GM12878 (cell line): ENCODE measurements at regions not wholly inside any gene's neighbourhood (a gene's known extent, or its start where the extent isn't known, plus 50 kb on each side); places are given as distances from the start of the nearest gene placed in this dataset.

Source experiments
- ATAC-seq: fragments of 200-7000 bp; cut with Tn5 transposase; 3 replicates; pipeline ENCODE4 v1.9.1; 2020; ENCODE audit warnings: mild to moderate bottlenecking, moderate library complexity
- BruUV-seq: library from RNA; stranded (reverse); fragments of 400-500 nt; replicated peaks from 2 replicates; lab custom pipeline; 2021; lab: Mats Ljungman, UMichigan
- CTCF ChIA-PET: fragments of 300-600 bp; sonication (Branson Sonifier 250); formaldehyde crosslinking; extraction: SDS; loops from one replicate; lab custom pipeline; 2021; ENCODE audit warnings: inconsistent platforms; lab: Yijun Ruan, JAX
- POLR2A ChIA-PET: fragments of 350-600 bp; formaldehyde crosslinking; extraction: SDS; loops from one replicate; lab custom pipeline; 2021; ENCODE audit warnings: inconsistent platforms; lab: Charles Lee
- RAD21 ChIA-PET: fragments of 300-600 bp; sonication (Branson Sonifier 250); formaldehyde crosslinking; loops from one replicate; lab custom pipeline; 2023; ENCODE audit warnings: antibody characterized with exemption; ENCODE audit not compliant: unreplicated experiment; lab: Charles Lee
- SMC1A ChIA-PET: fragments of 300-600 bp; sonication (Branson Sonifier 250); formaldehyde crosslinking; loops from one replicate; lab custom pipeline; 2023; ENCODE audit not compliant: unreplicated experiment, uncharacterized antibody; lab: Charles Lee
- DNase-seq: peaks from one replicate; pipeline ENCODE4 v3.0.0-alpha.2; 2011; ENCODE audit warnings: low read depth, low spot score
- FAIRE-seq: peaks from 3 replicates; lab custom pipeline; 2011; peaks lifted over from hg19 to GRCh38; lab: Jason Lieb, UNC
- H2AFZ ChIP-seq: 2 replicates; pipeline ENCODE4 v1.6.0; 2011; ENCODE audit warnings: low read depth, low read length, control low read depth; ENCODE audit not compliant: control insufficient read depth
- H3K27ac ChIP-seq: 2 replicates; pipeline ENCODE4 v1.5.1; 2011; ENCODE audit warnings: control low read depth; ENCODE audit not compliant: control insufficient read depth, insufficient read depth
- H3K27me3 ChIP-seq, 2 experiments: replicated peaks in 1 of 2; 2 replicates each; pipeline versions ENCODE4 v1.6.0 to v1.6.1; 2011; ENCODE audit warnings: low read length in 1 of 2; ENCODE audit not compliant: control insufficient read depth in 2 of 2, insufficient read depth in 2 of 2
- H3K36me3 ChIP-seq, 2 experiments: 2 replicates each; pipeline ENCODE4 v1.5.1; 2011; ENCODE audit warnings: low read length in 1 of 2; ENCODE audit not compliant: control insufficient read depth in 2 of 2, insufficient read depth in 2 of 2
- H3K4me1 ChIP-seq: 2 replicates; pipeline ENCODE4 v1.6.1; 2011; ENCODE audit warnings: mild to moderate bottlenecking, low read length, moderate library complexity, mixed read lengths; ENCODE audit not compliant: control insufficient read depth, insufficient read depth
- H3K4me2 ChIP-seq: 2 replicates; pipeline ENCODE4 v1.6.0; 2011; ENCODE audit warnings: control low read depth; ENCODE audit not compliant: control insufficient read depth, insufficient read depth
- H3K4me3 ChIP-seq: fragments of 200-600 bp; sonication (generic); 2 replicates; pipeline ENCODE4 v1.5.1; 2016
- H3K79me2 ChIP-seq: 2 replicates; pipeline ENCODE4 v1.6.0; 2011; ENCODE audit warnings: low read length; ENCODE audit not compliant: control insufficient read depth, insufficient read depth
- H3K9ac ChIP-seq: 2 replicates; pipeline ENCODE4 v1.8.0; 2011; ENCODE audit warnings: low read length, control low read depth, mixed read lengths; ENCODE audit not compliant: control insufficient read depth, insufficient read depth
- H3K9me3 ChIP-seq: replicated peaks from 3 replicates; pipeline ENCODE4 v1.5.1; 2011; ENCODE audit warnings: mild to moderate bottlenecking, low read length; ENCODE audit not compliant: control insufficient read depth, insufficient read depth
- H4K20me1 ChIP-seq: 2 replicates; pipeline ENCODE4 v1.6.0; 2011; ENCODE audit not compliant: control insufficient read depth, insufficient read depth
- CREM ChIP-seq: IDR thresholded peaks from 2 replicates; pipeline ENCODE4 v1.6.1; 2014; ENCODE audit warnings: antibody characterized with exemption, low read depth
- E2F4 ChIP-seq: IDR thresholded peaks from 2 replicates; pipeline ENCODE4 v1.6.1; 2012; ENCODE audit warnings: low read depth, low read length, improper control_type of control experiment
- EP300 ChIP-seq, 2 experiments: fragments of 150-350 bp in 1 of 2; IDR thresholded peaks; 2 replicates each; pipeline ENCODE4 v1.6.1; 2011 to 2012; ENCODE audit warnings: low read depth in 2 of 2, low read length in 2 of 2, borderline replicate concordance in 1 of 2, improper control_type of control experiment in 1 of 2, inconsistent platforms in 1 of 2; ENCODE audit not compliant: control insufficient read depth in 1 of 2
- HSF1 ChIP-seq: fragments of 150-350 bp; IDR thresholded peaks from 2 replicates; pipeline ENCODE4 v1.6.1; 2014; ENCODE audit warnings: mild to moderate bottlenecking, low read depth, low read length
- KLF5 ChIP-seq: fragments of 450-650 bp; IDR thresholded peaks from 2 replicates; pipeline ENCODE4 v1.6.1; 2014; ENCODE audit warnings: mild to moderate bottlenecking; ENCODE audit not compliant: partially characterized antibody
- LARP7 ChIP-seq: fragments of 450-650 bp; IDR thresholded peaks from 2 replicates; pipeline ENCODE4 v1.6.1; 2017; ENCODE audit warnings: mild to moderate bottlenecking
- PML ChIP-seq: IDR thresholded peaks from 2 replicates; pipeline ENCODE4 v1.6.1; 2012; ENCODE audit warnings: low read length, inconsistent platforms
- SMC3 ChIP-seq: IDR thresholded peaks from 2 replicates; pipeline ENCODE4 v1.6.1; 2011; ENCODE audit warnings: low read length, improper control_type of control experiment, borderline replicate concordance
- SREBF1 ChIP-seq: IDR thresholded peaks from 2 replicates; pipeline ENCODE4 v1.6.1; 2012; ENCODE audit warnings: mild to moderate bottlenecking, low read length
- SUZ12 ChIP-seq: fragments of 200-600 bp; sonication (generic); IDR thresholded peaks from one replicate; pipeline ENCODE4 v1.6.1; 2018; ENCODE audit warnings: antibody characterized with exemption, mild to moderate bottlenecking; ENCODE audit not compliant: unreplicated experiment
- ZBED1 ChIP-seq: IDR thresholded peaks from 2 replicates; pipeline ENCODE4 v1.6.1; 2016; ENCODE audit warnings: borderline replicate concordance
- WGBS: methylation state at CpG from one replicate; pipeline ENCODE4 v1.1.6; 2016; ENCODE audit warnings: low lambda C conversion rate; ENCODE audit not compliant: insufficient replicate concordance, insufficient coverage; ENCODE audit errors: missing lambda C conversion rate; 5-methylcytosine and 5-hydroxymethylcytosine counted together
- in situ Hi-C: fragments of 300-500 bp; cut with MboI; formaldehyde crosslinking; loops from 9 replicates; pipeline ENCODE4 v1.14.3; 2018; ENCODE audit warnings: mixed read lengths
- intact Hi-C: fragments of 100-400 bp; cut with micrococcal nuclease; formaldehyde crosslinking; loops from one replicate; pipeline ENCODE4 v1.14.2; 2022; ENCODE audit not compliant: unreplicated experiment

GRCh38 chr4:124019749-124020549 lies 623.4 kb downstream of the SPRY1 start:
- intact Hi-C loops: no loop called here
- in situ Hi-C loops: no loop called here
- peak; percentile 58 for ATAC-seq
- no peak for DNase-seq
- SMC1A ChIA-PET: no interaction called here
- POLR2A ChIA-PET: no interaction called here
- no peak overlapping the region for H3K9ac ChIP-seq
- 0 out of 2 replicates have a peak, but pooled peaks cover 4% of the 10 kb centered on the region for H3K4me1 ChIP-seq
- no peak overlapping the region for H3K27ac ChIP-seq
- RAD21 ChIA-PET: no interaction called here
- H3K4me2 ChIP-seq: no peak overlapping the region
- no peaks in the 10 kb centered on the region for H3K36me3 ChIP-seq
- no peak overlapping the region for H2AFZ ChIP-seq
- H4K20me1 ChIP-seq: no peaks in the 10 kb centered on the region
- H3K9me3 ChIP-seq: no peaks in the 10 kb centered on the region
- WGBS: 71% methylated on average over 4 of the region's 4 CpGs
- H3K79me2 ChIP-seq: no peaks in the 10 kb centered on the region
- H3K27me3 ChIP-seq: no peaks in the 10 kb centered on the region
- H3K4me3 ChIP-seq: no peak overlapping the region
- CTCF ChIA-PET: no interaction called here
- no TSS peak for BruUV-seq
- TF ChIP-seq SREBF1: no peak
- no peak for TF ChIP-seq PML
- no peak for TF ChIP-seq HSF1
- TF ChIP-seq CREM: no peak
- TF ChIP-seq ZBED1: no peak
- TF ChIP-seq EP300 (IDR thresholded peaks at IDR 0.05; ENCODE audit: borderline replicate concordance in 1 of 2, control insufficient read depth in 1 of 2, low read depth in 2 of 2, low read length in 2 of 2): no peak
- TF ChIP-seq KLF5: no peak
- TF ChIP-seq E2F4: no peak
- no peak for TF ChIP-seq SMC3
- TF ChIP-seq LARP7: no peak
- TF ChIP-seq SUZ12: no peak
- FAIRE-seq: no peak
